IMR-90 (cell line): ENCODE measurements at regions not wholly inside any gene's neighbourhood (a gene's known extent, or its start where the extent isn't known, plus 50 kb on each side); places are given as distances from the start of the nearest gene placed in this dataset.

Source experiments
- ATAC-seq: fragments of 200-7000 bp; cut with Tn5 transposase; 2 replicates; pipeline ENCODE4 v1.9.1; 2020; ENCODE audit warnings: low read depth, mild to moderate bottlenecking, moderate library complexity
- BruUV-seq: library from RNA; stranded (reverse); fragments of 400-500 nt; replicated peaks from 2 replicates; lab custom pipeline; 2021; lab: Mats Ljungman, UMichigan
- CTCF ChIA-PET: fragments of 300-600 bp; formaldehyde crosslinking; extraction: SDS; loops from one replicate; lab custom pipeline; 2021; ENCODE audit warnings: antibody characterized with exemption; lab: Yijun Ruan, JAX
- POLR2A ChIA-PET: fragments of 300-600 bp; sonication (Branson Sonifier 250); formaldehyde crosslinking; loops from one replicate; lab custom pipeline; 2022; ENCODE audit warnings: antibody characterized with exemption; ENCODE audit not compliant: unreplicated experiment; lab: Charles Lee
- DNase-seq: peaks from one replicate; pipeline ENCODE4 v3.0.0; 2013
- H2AFZ ChIP-seq: replicated peaks from 2 replicates; pipeline ENCODE3; 2013; ENCODE audit warnings: low read length, mild to moderate bottlenecking; ENCODE audit not compliant: poor library complexity
- H2AK5ac ChIP-seq: 2 replicates; pipeline ENCODE4 v1.6.1; 2013; ENCODE audit warnings: low read depth, low read length, inconsistent platforms
- H2AK9ac ChIP-seq: replicated peaks from 2 replicates; pipeline ENCODE3; 2013; ENCODE audit warnings: mild to moderate bottlenecking, low read depth, low read length, moderate library complexity; ENCODE audit not compliant: poor library complexity
- H2BK120ac ChIP-seq: 2 replicates; pipeline ENCODE4 v1.6.1; 2013; ENCODE audit warnings: low read depth, low read length, inconsistent platforms
- H2BK15ac ChIP-seq: 3 replicates; pipeline ENCODE4 v1.6.1; 2013; ENCODE audit warnings: low read depth, low read length, inconsistent platforms
- H2BK20ac ChIP-seq: 2 replicates; pipeline ENCODE4 v1.6.1; 2013; ENCODE audit warnings: low read depth, mild to moderate bottlenecking, inconsistent platforms, low read length, moderate library complexity
- H2BK5ac ChIP-seq: 2 replicates; pipeline ENCODE4 v1.6.1; 2013; ENCODE audit warnings: mild to moderate bottlenecking, low read depth, low read length, inconsistent platforms; ENCODE audit not compliant: poor library complexity, severe bottlenecking
- H3K14ac ChIP-seq: replicated peaks from 2 replicates; pipeline ENCODE4 v1.6.1; 2013; ENCODE audit warnings: low read depth, low read length, inconsistent platforms
- H3K18ac ChIP-seq: 2 replicates; pipeline ENCODE4 v1.6.1; 2013; ENCODE audit warnings: low read depth, low read length, control low read depth
- H3K23ac ChIP-seq: 2 replicates; pipeline ENCODE4 v1.6.1; 2013; ENCODE audit warnings: low read depth, low read length, inconsistent platforms
- H3K27ac ChIP-seq: 2 replicates; pipeline ENCODE4 v1.5.1; 2013; ENCODE audit warnings: mild to moderate bottlenecking, control low read depth, low read length; ENCODE audit not compliant: insufficient read depth
- H3K27me3 ChIP-seq: 2 replicates; pipeline ENCODE4 v1.6.1; 2013; ENCODE audit warnings: low read length; ENCODE audit not compliant: control insufficient read depth, insufficient read depth
- H3K36me3 ChIP-seq: 2 replicates; pipeline ENCODE4 v1.6.1; 2013; ENCODE audit warnings: low read length, mixed read lengths; ENCODE audit not compliant: control insufficient read depth, insufficient read depth
- H3K4ac ChIP-seq: 2 replicates; pipeline ENCODE4 v1.6.1; 2013; ENCODE audit warnings: low read depth, low read length, inconsistent platforms
- H3K4me1 ChIP-seq: 2 replicates; pipeline ENCODE4 v1.6.1; 2013; ENCODE audit warnings: low read length, mixed read lengths; ENCODE audit not compliant: control insufficient read depth, insufficient read depth
- H3K4me2 ChIP-seq: 2 replicates; pipeline ENCODE4 v1.6.1; 2013; ENCODE audit warnings: low read depth, mild to moderate bottlenecking, control low read depth, low read length, moderate library complexity
- H3K4me3 ChIP-seq: 2 replicates; pipeline ENCODE4 v1.5.1; 2013; ENCODE audit warnings: low read depth, mild to moderate bottlenecking, control low read depth, low read length, moderate library complexity; ENCODE audit not compliant: insufficient read depth
- H3K56ac ChIP-seq: 2 replicates; pipeline ENCODE4 v1.6.1; 2013; ENCODE audit warnings: low read length, inconsistent platforms; ENCODE audit not compliant: insufficient read depth; ENCODE audit errors: extremely low read depth
- H3K79me1 ChIP-seq, 2 experiments: 2 replicates each; pipeline ENCODE4 v1.6.1; 2013; ENCODE audit warnings: low read length in 2 of 2, inconsistent platforms in 1 of 2, low read depth in 1 of 2
- H3K9ac ChIP-seq: 2 replicates; pipeline ENCODE4 v1.6.1; 2013; ENCODE audit warnings: low read depth, low read length, control low read depth
- H3K9me1 ChIP-seq: 2 replicates; pipeline ENCODE4 v1.6.1; 2013; ENCODE audit warnings: low read length, inconsistent platforms; ENCODE audit not compliant: insufficient read depth
- H3K9me3 ChIP-seq: 2 replicates; pipeline ENCODE4 v1.6.1; 2013; ENCODE audit warnings: low read length; ENCODE audit not compliant: control insufficient read depth, insufficient read depth
- H4K20me1 ChIP-seq: 2 replicates; pipeline ENCODE4 v1.6.1; 2013; ENCODE audit warnings: low read length, inconsistent platforms; ENCODE audit not compliant: insufficient read depth
- H4K5ac ChIP-seq: 2 replicates; pipeline ENCODE4 v1.6.1; 2013; ENCODE audit warnings: mild to moderate bottlenecking, low read depth, low read length, control low read depth
- H4K8ac ChIP-seq, 2 experiments: 2 replicates each; pipeline ENCODE4 v1.6.1; 2013; ENCODE audit warnings: low read depth in 2 of 2, low read length in 2 of 2, control low read depth in 1 of 2, inconsistent platforms in 1 of 2
- H4K91ac ChIP-seq: 2 replicates; pipeline ENCODE4 v1.6.1; 2013; ENCODE audit warnings: low read depth, low read length, inconsistent platforms; ENCODE audit not compliant: insufficient read depth
- CHD1 ChIP-seq: IDR thresholded peaks from 2 replicates; pipeline ENCODE4 v1.6.1; 2012; ENCODE audit warnings: low read depth, low read length, improper control_type of control experiment
- MXI1 ChIP-seq: IDR thresholded peaks from 2 replicates; pipeline ENCODE4 v1.6.1; 2012; ENCODE audit warnings: low read depth, mild to moderate bottlenecking, low read length, moderate library complexity, borderline replicate concordance
- NFE2L2 ChIP-seq: fragments of 150-350 bp; IDR thresholded peaks from 2 replicates; pipeline ENCODE4 v1.6.1; 2016; ENCODE audit warnings: low read depth, mild to moderate bottlenecking, low read length
- RAD21 ChIP-seq: IDR thresholded peaks from 2 replicates; pipeline ENCODE4 v1.6.1; 2012; ENCODE audit warnings: low read length, improper control_type of control experiment
- WGBS, 2 experiments: methylation state at CpG; one replicate each; pipeline versions ENCODE4 v1.1.5 to v1.1.7; 2013; ENCODE audit warnings: missing lambda C conversion rate in 2 of 2; ENCODE audit not compliant: insufficient read length in 1 of 2; ENCODE audit errors: extremely low coverage in 2 of 2; 5-methylcytosine and 5-hydroxymethylcytosine counted together
- dilution Hi-C: fragments of 300-500 bp; cut with HindIII; formaldehyde crosslinking; loops from one replicate; pipeline ENCODE4 v1.14.3; 2018; ENCODE audit warnings: low sequenced_read_pairs; ENCODE audit not compliant: unreplicated experiment
- in situ Hi-C: fragments of 300-500 bp; cut with MboI; formaldehyde crosslinking; loops from 3 replicates; pipeline ENCODE4 v1.14.3; 2019; ENCODE audit warnings: low sequenced_read_pairs, inconsistent platforms, mixed read lengths
- intact Hi-C: fragments of 100-400 bp; cut with micrococcal nuclease; formaldehyde crosslinking; loops from 2 replicates; pipeline ENCODE4 v1.10.0; 2022
- TF ChIP-seq, protein P1 (sequence below): fragments of 150-350 bp; IDR thresholded peaks from 2 replicates; pipeline ENCODE4 v1.6.1; 2016; ENCODE audit warnings: low read depth, mild to moderate bottlenecking, low read length, moderate library complexity, borderline replicate concordance
- TF ChIP-seq, protein P2 (sequence below): conservative IDR thresholded peaks from 2 replicates; pipeline ENCODE4 v1.5.1; 2012; ENCODE audit warnings: mild to moderate bottlenecking, low read depth, low read length, improper control_type of control experiment

DNA sequence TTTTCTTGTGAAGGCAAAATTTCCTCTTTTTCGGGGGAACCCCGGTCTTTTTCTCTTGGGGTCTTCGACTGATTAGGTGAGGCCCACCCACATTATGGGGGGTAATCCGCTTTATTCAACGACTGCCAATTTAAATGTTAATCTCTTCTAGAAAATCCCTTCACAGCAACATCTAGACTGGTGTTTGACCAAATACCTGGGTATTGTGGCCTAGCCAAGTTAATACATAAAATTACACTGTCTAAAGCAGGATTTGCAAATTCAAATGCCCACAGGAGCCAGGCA lies 170.0 kb upstream of the FOXN3 start:
- ChIA-PET CTCF (interaction anchor here (0.6 kb wide), 1 partner anchor 20 kb away, joined by 3 read pairs; no protein-coding TSS in a partner anchor), POLR2A (no interaction called here)
- H3K27me3 ChIP-seq = no peaks in the 10 kb centered on the region
- H2AFZ ChIP-seq = no peak overlapping the region
- peaks cover 42 to 45% of the 10 kb centered on the region in 2 experiments for H3K79me1 ChIP-seq
- intact Hi-C loops = no loop called here
- H3K4me1 ChIP-seq = no peaks in the 10 kb centered on the region
- DNase-seq = no peak
- no CpG with 5 or more reads among the region's 5 CpGs for WGBS, 2 experiments
- H3K4me2 ChIP-seq = no peak overlapping the region
- no peaks in the 10 kb centered on the region for H3K9me1 ChIP-seq
- in situ Hi-C loops = no loop called here
- no peak overlapping the region for H4K5ac ChIP-seq
- no peaks in the 10 kb centered on the region for H4K20me1 ChIP-seq
- no peak overlapping the region for H4K91ac ChIP-seq
- no peak overlapping the region for H2BK120ac ChIP-seq
- H3K4ac ChIP-seq = no peak overlapping the region
- H3K23ac ChIP-seq = no peak overlapping the region
- no peak for ATAC-seq
- H2AK5ac ChIP-seq = no peak overlapping the region
- H4K8ac ChIP-seq = no peak overlapping the region
- H3K9me3 ChIP-seq = no peaks in the 10 kb centered on the region
- H2BK20ac ChIP-seq = no peak overlapping the region
- H3K36me3 ChIP-seq = peaks cover 2% of the 10 kb centered on the region; the same call in 1 of the 2 replicates
- TF ChIP-seq, protein P1, sequence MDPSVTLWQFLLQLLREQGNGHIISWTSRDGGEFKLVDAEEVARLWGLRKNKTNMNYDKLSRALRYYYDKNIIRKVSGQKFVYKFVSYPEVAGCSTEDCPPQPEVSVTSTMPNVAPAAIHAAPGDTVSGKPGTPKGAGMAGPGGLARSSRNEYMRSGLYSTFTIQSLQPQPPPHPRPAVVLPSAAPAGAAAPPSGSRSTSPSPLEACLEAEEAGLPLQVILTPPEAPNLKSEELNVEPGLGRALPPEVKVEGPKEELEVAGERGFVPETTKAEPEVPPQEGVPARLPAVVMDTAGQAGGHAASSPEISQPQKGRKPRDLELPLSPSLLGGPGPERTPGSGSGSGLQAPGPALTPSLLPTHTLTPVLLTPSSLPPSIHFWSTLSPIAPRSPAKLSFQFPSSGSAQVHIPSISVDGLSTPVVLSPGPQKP = no peak
- TF ChIP-seq CHD1 = no peak
- no peak for TF ChIP-seq RAD21
- no peak for TF ChIP-seq NFE2L2
- TF ChIP-seq, protein P2, sequence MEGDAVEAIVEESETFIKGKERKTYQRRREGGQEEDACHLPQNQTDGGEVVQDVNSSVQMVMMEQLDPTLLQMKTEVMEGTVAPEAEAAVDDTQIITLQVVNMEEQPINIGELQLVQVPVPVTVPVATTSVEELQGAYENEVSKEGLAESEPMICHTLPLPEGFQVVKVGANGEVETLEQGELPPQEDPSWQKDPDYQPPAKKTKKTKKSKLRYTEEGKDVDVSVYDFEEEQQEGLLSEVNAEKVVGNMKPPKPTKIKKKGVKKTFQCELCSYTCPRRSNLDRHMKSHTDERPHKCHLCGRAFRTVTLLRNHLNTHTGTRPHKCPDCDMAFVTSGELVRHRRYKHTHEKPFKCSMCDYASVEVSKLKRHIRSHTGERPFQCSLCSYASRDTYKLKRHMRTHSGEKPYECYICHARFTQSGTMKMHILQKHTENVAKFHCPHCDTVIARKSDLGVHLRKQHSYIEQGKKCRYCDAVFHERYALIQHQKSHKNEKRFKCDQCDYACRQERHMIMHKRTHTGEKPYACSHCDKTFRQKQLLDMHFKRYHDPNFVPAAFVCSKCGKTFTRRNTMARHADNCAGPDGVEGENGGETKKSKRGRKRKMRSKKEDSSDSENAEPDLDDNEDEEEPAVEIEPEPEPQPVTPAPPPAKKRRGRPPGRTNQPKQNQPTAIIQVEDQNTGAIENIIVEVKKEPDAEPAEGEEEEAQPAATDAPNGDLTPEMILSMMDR = no peak
- no peak for TF ChIP-seq MXI1
- no peak overlapping the region for H3K9ac ChIP-seq
- no peak overlapping the region for H2BK15ac ChIP-seq
- H2AK9ac ChIP-seq = no peak overlapping the region
- BruUV-seq = no TSS peak
- dilution Hi-C loops = no loop called here
- H3K14ac ChIP-seq = no peak overlapping the region
- no peak overlapping the region for H2BK5ac ChIP-seq
- no peak overlapping the region for H3K27ac ChIP-seq
- no peak overlapping the region for H3K56ac ChIP-seq
- H3K18ac ChIP-seq = no peak overlapping the region
- H3K4me3 ChIP-seq = no peak overlapping the region
